HL-60 (cell line): ENCODE measurements at regions not wholly inside any gene's neighbourhood (a gene's known extent, or its start where the extent isn't known, plus 50 kb on each side); places are given as distances from the start of the nearest gene placed in this dataset.

Experiments
- DNase-seq, 2 experiments: peaks; one replicate each; pipeline ENCODE4 v3.0.0-alpha.2; 2010 to 2020; ENCODE audit warnings: low read depth in 1 of 2, low spot score in 1 of 2
- H3K27ac ChIP-seq: fragments of 250-450 bp; sonication (Bioruptor Pico); replicated peaks from 2 replicates; pipeline ENCODE4 v1.5.1; 2020; ENCODE audit warnings: mild to moderate bottlenecking, moderate library complexity
- H3K27me3 ChIP-seq: fragments of 250-450 bp; sonication (Bioruptor Pico); 2 replicates; pipeline ENCODE4 v1.5.1; 2021; ENCODE audit warnings: mild to moderate bottlenecking, moderate library complexity; ENCODE audit not compliant: insufficient read depth, poor library complexity, severe bottlenecking
- H3K4me3 ChIP-seq: replicated peaks from 2 replicates; pipeline ENCODE4 v1.5.1; 2011; ENCODE audit warnings: mild to moderate bottlenecking, control low read depth, low read length; ENCODE audit not compliant: insufficient read depth
- GABPA ChIP-seq: IDR thresholded peaks from 2 replicates; pipeline ENCODE4 v1.6.1; 2012; ENCODE audit warnings: low read depth
- POLR2AphosphoS5 ChIP-seq: IDR thresholded peaks from 2 replicates; pipeline ENCODE4 v1.6.1; 2012; ENCODE audit warnings: low read depth
- SPI1 ChIP-seq: IDR thresholded peaks from 2 replicates; pipeline ENCODE4 v1.6.1; 2012; ENCODE audit warnings: low read depth, mild to moderate bottlenecking, borderline replicate concordance
- TF ChIP-seq, protein P1 (sequence below): IDR thresholded peaks from 2 replicates; pipeline ENCODE4 v1.6.1; 2012; ENCODE audit warnings: low read depth; ENCODE audit not compliant: insufficient replicate concordance
- TF ChIP-seq, protein P2 (sequence below): IDR thresholded peaks from one replicate; pipeline ENCODE4 v1.5.1; 2011; ENCODE audit warnings: low read length, control low read depth, inconsistent platforms; ENCODE audit not compliant: insufficient read depth

DNA sequence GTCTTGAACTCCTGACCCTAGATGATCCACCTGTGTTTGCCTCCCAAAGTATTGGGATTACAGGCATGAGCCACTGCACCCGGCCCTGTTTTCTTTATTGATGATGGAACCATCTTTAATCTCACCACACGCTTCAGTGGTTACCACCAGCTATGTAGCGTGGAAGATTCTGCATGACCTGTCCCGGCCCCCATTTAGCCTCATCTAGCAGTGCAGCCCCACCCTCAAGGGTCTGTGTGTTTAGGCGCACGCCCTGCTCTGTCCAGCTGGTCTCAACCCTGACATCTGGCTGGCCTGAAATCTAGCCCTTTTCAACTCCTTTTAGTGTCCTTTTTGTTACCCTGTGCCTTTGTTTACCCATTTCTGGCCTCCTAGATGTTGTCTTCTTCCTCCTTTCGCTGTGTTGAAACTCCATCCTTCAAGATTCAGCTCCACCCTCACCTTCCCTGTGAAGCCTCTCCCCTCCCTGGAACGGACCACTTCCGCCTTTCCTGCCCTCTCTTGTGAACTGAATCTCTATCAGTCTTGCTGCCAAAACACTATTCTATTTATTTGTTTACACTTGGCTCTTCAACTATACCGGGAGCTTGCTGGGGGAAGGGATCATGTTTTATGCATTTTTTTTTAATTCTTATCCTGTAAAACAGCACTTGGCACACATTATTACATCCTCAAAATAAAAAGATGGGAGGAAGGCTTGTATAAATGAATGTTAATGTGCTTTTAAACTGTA lies 101.0 kb upstream of the MTHFD1L start:
- no peak for TF ChIP-seq GABPA
- no peak for TF ChIP-seq SPI1
- TF ChIP-seq, protein P1, sequence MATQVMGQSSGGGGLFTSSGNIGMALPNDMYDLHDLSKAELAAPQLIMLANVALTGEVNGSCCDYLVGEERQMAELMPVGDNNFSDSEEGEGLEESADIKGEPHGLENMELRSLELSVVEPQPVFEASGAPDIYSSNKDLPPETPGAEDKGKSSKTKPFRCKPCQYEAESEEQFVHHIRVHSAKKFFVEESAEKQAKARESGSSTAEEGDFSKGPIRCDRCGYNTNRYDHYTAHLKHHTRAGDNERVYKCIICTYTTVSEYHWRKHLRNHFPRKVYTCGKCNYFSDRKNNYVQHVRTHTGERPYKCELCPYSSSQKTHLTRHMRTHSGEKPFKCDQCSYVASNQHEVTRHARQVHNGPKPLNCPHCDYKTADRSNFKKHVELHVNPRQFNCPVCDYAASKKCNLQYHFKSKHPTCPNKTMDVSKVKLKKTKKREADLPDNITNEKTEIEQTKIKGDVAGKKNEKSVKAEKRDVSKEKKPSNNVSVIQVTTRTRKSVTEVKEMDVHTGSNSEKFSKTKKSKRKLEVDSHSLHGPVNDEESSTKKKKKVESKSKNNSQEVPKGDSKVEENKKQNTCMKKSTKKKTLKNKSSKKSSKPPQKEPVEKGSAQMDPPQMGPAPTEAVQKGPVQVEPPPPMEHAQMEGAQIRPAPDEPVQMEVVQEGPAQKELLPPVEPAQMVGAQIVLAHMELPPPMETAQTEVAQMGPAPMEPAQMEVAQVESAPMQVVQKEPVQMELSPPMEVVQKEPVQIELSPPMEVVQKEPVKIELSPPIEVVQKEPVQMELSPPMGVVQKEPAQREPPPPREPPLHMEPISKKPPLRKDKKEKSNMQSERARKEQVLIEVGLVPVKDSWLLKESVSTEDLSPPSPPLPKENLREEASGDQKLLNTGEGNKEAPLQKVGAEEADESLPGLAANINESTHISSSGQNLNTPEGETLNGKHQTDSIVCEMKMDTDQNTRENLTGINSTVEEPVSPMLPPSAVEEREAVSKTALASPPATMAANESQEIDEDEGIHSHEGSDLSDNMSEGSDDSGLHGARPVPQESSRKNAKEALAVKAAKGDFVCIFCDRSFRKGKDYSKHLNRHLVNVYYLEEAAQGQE: no peak
- no peak for TF ChIP-seq POLR2AphosphoS5
- TF ChIP-seq, protein P2, sequence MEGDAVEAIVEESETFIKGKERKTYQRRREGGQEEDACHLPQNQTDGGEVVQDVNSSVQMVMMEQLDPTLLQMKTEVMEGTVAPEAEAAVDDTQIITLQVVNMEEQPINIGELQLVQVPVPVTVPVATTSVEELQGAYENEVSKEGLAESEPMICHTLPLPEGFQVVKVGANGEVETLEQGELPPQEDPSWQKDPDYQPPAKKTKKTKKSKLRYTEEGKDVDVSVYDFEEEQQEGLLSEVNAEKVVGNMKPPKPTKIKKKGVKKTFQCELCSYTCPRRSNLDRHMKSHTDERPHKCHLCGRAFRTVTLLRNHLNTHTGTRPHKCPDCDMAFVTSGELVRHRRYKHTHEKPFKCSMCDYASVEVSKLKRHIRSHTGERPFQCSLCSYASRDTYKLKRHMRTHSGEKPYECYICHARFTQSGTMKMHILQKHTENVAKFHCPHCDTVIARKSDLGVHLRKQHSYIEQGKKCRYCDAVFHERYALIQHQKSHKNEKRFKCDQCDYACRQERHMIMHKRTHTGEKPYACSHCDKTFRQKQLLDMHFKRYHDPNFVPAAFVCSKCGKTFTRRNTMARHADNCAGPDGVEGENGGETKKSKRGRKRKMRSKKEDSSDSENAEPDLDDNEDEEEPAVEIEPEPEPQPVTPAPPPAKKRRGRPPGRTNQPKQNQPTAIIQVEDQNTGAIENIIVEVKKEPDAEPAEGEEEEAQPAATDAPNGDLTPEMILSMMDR: no peak
- H3K27me3 ChIP-seq: no peaks in the 10 kb centered on the region
- no peak for DNase-seq
- H3K27ac ChIP-seq: no peak overlapping the region
- no peak overlapping the region for H3K4me3 ChIP-seq

DNA sequence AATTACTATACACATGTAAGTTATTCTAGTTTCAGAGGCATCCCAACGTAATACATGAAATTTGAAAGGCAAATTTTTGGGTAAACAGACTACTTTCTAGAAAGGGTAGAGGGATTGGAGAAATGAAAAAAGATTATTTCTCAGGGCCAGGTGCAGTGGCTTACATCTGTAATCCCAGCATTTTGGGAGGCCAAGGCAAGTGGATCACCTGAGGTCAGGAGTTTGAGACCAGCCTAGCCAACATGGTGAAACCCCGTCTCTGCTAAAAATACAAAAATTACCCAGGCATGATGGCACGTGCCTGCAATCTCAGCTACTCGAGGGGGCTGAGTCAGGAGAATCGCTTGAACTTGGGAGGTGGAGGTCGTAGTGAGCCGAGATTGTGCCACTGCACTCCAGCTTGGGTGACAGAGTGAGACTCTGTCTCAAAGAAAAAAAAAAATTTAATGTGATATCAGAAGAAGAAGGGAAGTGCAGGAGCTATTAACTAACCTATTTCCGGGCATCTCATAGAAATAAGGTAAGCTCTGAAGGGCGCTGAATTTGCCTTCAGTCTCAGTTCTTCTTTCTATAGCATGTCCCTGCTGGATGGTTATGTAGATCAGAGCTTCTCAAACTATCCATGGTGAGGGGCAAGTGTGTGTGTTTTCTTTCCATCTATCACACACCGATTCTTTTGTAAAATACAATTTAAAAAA lies 100.3 kb upstream of the MTHFD1L start:
- TF ChIP-seq POLR2AphosphoS5: no peak
- no peak for TF ChIP-seq SPI1
- TF ChIP-seq, protein P1: no peak
- no peak for TF ChIP-seq GABPA
- TF ChIP-seq, protein P2: no peak
- no peak for DNase-seq
- no peak overlapping the region for H3K4me3 ChIP-seq
- no peak overlapping the region for H3K27ac ChIP-seq
- H3K27me3 ChIP-seq: no peaks in the 10 kb centered on the region

DNA sequence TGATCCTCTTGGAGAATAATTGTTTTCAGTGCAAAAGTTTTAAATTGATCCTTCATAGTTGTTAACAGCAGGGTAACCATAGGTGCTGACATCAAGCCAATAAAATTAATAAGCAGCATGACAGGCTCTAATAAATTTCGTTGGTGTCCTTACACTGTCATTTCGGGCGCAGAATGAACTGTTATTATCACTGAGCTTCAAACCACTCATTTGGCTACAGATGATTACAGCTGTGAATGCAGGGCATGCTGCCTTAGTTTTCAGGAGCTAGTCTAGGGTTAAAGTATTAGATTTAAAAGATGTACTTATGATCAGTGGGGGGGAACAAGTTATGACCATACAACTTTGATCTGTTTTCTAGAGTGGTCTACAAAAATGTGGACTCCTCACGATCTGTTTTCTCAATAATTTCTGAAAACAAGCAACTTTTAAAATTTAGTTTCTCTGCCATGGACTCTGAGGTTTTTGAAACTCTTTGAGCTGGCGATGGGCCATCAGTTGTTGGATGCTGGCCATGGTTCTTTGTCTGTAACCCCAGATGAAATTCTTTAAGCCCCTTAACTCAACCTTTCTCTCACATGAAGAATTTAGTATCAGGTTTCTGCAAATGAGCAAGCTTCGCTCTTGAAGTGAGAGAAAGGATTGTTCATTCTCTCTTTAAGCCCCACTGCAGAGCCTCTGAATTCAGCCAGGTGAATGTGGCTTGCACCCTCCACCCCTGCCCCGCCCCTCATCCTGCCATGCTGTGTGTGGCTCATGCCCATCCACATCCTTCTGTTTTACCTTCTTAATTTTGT lies 99.1 kb upstream of the MTHFD1L start:
- no peak overlapping the region for H3K27ac ChIP-seq
- no peaks in the 10 kb centered on the region for H3K27me3 ChIP-seq
- TF ChIP-seq, protein P2: no peak
- TF ChIP-seq, protein P1: no peak
- no peak for TF ChIP-seq SPI1
- no peak for TF ChIP-seq POLR2AphosphoS5
- no peak for TF ChIP-seq GABPA
- no peak overlapping the region for H3K4me3 ChIP-seq
- no peak for DNase-seq
